NT2/D1 (cell line): ENCODE measurements at regions not wholly inside any gene's neighbourhood (a gene's known extent, or its start where the extent isn't known, plus 50 kb on each side); places are given as distances from the start of the nearest gene placed in this dataset.

Experiments used
- SUZ12 ChIP-seq: IDR thresholded peaks from 2 replicates; pipeline ENCODE4 v1.6.1; 2011; ENCODE audit not compliant: insufficient read length, insufficient read depth; ENCODE audit errors: extremely low read depth
- YY1 ChIP-seq: IDR thresholded peaks from 2 replicates; pipeline ENCODE4 v1.6.1; 2011; ENCODE audit not compliant: insufficient read length, insufficient read depth

DNA sequence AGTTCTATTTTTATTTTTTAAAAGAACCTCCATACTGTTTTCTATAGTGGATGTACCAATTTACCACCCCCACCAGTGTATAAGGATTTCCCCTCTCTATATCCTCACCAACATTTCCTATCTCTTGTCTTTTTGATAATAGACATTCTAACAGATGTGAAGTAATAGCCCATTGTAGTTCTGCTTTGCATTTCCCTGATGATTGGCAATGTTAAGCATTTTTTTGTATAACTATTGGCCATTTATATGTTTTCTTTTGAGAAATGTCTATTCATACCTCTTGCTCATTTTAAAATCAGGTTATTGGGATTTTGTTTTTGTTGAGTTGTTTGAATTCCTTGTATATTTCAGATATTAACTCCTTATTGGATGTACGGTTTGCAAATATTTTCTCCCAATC is 251.1 kb upstream of the HTR2C start:
- no peak for TF ChIP-seq SUZ12
- TF ChIP-seq YY1, result no peak
